HG03457 (cell line): ENCODE measurements at regions not wholly inside any gene's neighbourhood (a gene's known extent, or its start where the extent isn't known, plus 50 kb on each side); places are given as distances from the start of the nearest gene placed in this dataset.

ENCODE experiments used
- ATAC-seq: cut with Tn5 transposase; IDR thresholded peaks from one replicate; pipeline ENCODE4 v1.9.1; 2021; ENCODE audit warnings: moderate number of reproducible peaks; ENCODE audit not compliant: unreplicated experiment

DNA sequence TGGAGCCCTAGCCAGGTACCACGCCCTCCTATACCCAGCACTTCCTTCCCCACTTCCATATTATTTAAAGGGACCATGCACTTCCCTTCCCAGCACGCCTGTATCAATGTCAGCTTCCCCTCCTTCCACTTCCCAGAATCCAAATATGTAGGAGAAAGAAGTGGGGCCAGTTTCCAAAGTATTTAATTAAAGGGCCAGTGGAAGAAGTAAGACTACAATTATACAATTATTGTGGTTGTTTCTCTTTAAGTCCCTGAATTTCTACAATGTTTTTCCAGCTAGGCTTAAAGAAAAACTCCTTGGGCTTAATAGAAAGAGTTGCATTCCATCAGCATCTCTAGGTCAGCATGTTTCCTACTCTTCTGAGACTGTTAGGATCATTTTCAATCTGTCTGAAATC is 515.8 kb downstream of the PREX1 start:
- no peak for ATAC-seq

- no peak for ATAC-seq
Observed at GRCh38 chr20:48310305-48310704, 517.5 kb downstream of the PREX1 start.

DNA sequence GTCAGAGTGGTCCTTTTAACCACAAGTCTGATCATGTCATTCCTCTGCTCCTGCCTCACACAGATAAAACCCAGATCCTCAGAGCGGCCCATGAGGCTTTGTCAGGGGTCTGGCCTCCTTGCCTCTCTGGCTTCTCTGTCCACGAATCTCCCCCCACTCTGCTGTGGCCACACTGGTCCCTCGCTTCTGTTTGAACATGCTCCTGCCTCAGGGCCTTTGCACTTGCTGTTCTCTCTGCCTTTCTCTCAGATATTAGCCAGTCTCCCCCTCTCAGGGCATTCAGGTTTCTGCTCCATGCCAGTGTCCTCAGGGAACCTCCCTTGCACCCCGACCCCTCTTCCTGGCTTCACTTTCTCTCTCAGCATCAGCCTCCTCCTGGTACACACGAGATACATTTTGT is 518.5 kb downstream of the PREX1 start:
- no peak for ATAC-seq

DNA sequence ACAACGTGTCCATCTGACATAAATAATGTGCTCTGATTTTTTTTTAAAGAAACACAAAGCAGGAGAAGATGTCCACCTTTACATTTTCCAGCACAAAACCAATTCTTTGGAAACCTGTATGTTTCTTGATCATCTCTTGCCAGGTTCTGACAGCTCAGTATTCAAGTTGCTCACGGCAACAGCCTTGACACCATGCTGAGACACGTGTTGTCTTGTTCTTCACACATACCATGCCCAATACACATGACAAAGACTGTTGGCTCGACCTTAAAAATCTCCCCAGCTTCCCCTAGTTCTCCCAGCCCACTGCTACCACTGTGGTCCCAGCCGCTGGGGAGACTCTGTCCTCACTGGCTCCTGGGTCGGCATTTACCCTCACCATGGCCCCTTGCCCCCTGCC is 518.9 kb downstream of the PREX1 start:
- ATAC-seq = no peak

DNA sequence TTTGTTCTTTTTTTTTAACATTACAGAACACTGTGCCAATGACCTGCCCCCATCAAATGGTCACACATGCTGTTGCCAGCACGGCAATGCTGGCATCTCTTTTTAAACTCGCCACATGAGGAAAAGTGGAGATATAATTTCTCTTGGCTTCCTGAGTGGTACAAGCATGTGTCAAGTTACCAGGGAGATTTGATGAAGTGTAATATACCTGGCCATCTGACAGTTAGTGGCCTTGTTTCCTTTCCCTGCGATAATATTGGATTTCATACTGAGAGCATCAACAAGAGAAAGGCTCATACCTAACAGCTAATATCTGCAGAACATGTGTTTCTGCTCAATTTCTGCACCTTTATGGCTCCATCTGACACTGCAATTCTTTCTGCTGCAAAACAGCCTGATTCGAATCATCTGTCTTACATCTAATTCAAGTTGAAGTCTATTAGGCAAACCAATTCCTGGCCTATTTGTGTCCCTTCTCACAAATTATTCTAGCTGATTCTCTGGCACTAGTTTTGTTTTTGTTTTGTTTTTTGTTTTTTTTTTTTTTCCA is 519.5 kb downstream of the PREX1 start:
- no peak for ATAC-seq

DNA sequence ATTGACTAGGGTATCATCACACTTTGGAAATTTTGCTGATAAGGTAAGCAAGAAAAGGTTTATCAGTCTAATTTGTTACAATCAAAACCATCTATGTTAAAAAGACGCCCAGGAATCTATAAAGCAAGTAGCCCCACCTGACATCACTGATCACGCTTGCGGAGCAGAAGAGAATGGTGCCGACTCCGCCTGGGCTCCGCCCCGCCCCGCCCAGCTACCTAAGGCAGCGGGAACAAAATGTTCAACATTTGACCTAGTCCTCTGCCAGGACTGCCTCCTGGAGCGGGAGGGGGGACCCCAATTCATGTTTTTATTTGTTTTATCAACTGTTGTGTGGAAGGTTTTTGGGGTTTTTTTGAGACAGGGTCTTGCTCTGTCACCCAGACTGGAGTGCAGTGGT is 520.5 kb downstream of the PREX1 start:
- no peak for ATAC-seq

- no peak for ATAC-seq
Observed at GRCh38 chr20:48302844-48303542, 517.7 kb upstream of the SULF2 start.

- no peak for ATAC-seq
Observed at GRCh38 chr20:48302149-48302548, 516.9 kb upstream of the SULF2 start.

GRCh38 chr20:48301189-48301588 is 515.9 kb upstream of the SULF2 start:
- no peak for ATAC-seq

- no peak for ATAC-seq
Observed at GRCh38 chr20:48300529-48300928, 515.2 kb upstream of the SULF2 start.

GRCh38 chr20:48298851-48299484 is 513.7 kb upstream of the SULF2 start:
- ATAC-seq = no peak

- no peak for ATAC-seq
Observed at GRCh38 chr20:48298433-48298832, 513.2 kb upstream of the SULF2 start.

GRCh38 chr20:48295966-48296421 is 510.7 kb upstream of the SULF2 start:
- ATAC-seq = no peak

DNA sequence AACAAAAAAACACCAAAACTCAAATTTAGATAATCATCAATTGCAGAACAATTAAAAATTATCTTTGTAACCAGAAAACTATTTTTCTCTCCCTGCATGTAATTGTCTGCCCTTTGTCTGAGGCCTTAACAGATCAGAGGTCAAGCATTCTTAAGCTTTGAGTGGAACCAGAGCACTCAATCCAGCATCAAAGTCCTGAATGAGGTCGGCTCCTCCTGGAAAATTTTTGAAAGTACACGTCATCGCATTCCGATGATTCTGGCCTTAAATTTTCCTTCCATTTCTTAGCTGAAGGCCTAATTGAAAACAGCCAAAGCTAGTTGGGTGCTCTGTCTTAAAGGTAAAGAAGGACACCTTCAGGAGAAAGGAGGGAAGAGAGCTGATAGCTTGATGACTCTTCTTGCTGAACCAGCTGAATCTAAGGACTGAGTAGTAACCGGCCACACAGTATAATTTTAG is 510.2 kb upstream of the SULF2 start:
- no peak for ATAC-seq

GRCh38 chr20:48294942-48295341 is 509.7 kb upstream of the SULF2 start:
- ATAC-seq = no peak

DNA sequence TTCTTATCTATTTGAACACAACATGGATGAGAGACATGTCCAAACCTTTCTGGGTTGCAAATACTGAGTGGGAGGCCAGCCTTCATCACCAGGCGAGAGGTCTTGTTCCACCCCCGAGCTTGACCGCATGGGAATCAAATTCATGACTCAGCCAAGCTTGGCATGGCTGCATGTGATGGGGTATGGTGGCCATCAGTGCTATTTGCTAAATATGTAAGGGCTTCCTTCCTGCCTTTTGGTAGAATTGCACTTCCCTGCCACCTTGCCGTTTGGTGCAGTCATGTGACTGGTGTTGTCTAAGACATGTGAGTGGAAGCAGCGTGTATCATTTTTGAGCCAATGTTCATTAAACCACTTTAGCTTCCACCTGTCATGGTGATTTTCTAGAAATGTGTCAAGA is 508.9 kb upstream of the SULF2 start:
- ATAC-seq = no peak

- no peak for ATAC-seq
Observed at GRCh38 chr20:48293671-48294070, 508.4 kb upstream of the SULF2 start.

DNA sequence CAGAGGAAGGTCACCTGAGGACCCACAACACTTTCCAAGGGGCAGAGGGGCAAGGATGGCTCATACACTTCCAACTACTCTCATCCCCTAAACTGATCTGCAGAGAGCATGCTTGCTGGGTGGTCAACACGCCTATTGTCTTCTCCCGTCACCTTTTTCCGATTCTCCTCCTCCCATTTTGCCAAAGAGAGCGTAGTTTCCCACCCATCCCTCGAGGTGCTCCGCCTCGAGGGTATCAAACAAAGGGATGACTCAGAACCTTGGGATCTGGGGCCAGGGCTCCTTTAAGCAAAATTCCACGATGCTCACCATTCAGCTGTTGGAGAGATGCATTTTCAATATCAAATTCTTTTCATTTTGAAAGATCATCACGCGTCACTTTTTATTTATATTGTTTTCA is 507.5 kb upstream of the SULF2 start:
- ATAC-seq = no peak

GRCh38 chr20:48291896-48292295 is 506.6 kb upstream of the SULF2 start:
- no peak for ATAC-seq

GRCh38 chr20:48288930-48289507 is 503.7 kb upstream of the SULF2 start:
- ATAC-seq = no peak

GRCh38 chr20:48287552-48288170 is 502.4 kb upstream of the SULF2 start:
- ATAC-seq = no peak
